HG02852 (cell line): ENCODE measurements at regions not wholly inside any gene's neighbourhood (a gene's known extent, or its start where the extent isn't known, plus 50 kb on each side); places are given as distances from the start of the nearest gene placed in this dataset.

ENCODE experiments used
- ATAC-seq: cut with Tn5 transposase; IDR thresholded peaks from one replicate; pipeline ENCODE4 v1.9.1; 2021; ENCODE audit warnings: mild to moderate bottlenecking, moderate library complexity; ENCODE audit not compliant: unreplicated experiment

DNA sequence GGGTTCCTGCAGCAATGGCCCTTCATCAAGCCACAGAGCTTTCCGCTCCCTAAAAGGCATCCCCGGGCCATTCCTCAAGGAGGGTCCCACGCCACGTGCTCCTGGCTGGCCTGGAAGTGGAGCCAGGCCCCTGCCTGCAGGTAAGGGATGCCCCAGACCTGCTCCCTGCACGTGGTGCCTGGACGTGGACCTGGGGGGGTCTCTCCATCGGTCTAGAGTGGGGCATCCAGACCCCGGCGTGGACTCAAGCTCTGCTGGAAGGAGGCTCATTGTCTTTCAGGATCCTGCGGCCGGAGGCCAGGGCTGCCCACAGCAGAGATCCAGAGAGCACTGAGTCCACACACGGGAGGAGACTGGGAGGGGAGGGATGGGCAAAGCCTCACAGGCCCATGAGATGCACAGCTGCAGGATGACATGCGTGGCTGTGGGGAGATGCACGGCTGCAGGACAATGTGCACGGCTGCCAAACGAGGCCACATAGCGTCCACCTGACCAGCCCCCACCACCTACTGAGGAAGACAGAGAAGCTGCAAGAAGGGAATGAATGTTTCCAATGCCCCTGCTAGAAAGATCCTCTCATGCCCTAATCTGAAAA lies 236.7 kb downstream of the BRD1 start:
- ATAC-seq, result no peak

DNA sequence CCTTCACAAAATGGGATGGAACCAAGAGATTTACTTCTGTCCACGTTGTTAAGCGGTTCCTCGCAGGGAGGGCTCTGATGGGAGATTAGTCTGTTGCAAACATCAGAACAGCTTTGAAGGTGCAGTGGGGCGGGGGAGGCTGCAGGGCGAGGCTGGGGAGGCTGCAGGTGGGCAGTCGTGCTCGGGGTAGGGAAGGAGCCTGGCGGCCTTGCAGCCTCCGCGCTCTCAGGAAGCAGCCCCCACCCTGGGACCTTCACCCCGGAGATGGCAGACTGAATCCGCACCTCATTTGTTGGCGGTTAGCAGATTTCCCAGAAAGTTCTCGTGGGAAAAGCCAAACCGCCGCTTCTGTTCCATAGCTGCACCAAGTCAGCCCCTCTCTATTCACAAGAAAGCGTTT lies 237.3 kb downstream of the BRD1 start:
- no peak for ATAC-seq

DNA sequence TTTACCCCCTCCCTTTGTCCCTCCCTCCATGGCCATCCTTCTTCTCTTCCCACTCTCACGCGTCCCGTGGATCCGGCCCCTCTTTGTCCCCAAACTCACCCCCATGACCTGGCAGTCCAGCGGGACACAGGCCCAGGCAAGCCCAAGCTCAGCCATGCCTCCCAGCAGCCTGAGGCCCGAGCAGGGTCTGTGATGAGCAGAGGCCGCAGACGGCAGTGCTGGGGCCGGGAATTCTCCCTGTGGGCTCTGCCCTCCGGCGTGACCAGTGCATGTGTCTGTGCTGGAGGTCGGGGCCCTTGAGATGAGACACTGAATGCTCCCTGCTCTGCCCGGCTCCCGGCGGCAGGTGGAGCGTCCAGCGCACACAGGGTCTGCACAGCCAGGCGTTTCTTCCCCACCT lies 237.9 kb downstream of the BRD1 start:
- no peak for ATAC-seq

DNA sequence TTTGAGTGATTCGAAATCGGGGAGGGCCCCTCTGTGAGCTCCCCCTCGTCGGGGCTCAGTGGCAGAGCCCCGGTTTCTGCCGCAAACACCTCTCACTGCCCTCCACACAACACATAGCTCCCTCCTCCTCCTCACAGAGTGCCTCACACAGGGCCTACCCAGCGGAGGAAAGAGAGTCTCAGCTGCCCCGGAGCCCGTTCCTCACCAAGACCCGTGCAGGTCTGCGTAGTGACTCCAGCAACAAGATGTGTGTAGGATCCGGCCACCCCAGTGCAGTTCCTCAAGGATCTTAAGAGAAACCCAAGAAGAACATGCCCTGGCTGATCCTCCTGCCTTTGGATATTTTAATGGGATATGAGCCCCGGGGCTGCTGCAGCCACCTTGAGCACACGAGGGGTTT lies 238.4 kb downstream of the BRD1 start:
- no peak for ATAC-seq

DNA sequence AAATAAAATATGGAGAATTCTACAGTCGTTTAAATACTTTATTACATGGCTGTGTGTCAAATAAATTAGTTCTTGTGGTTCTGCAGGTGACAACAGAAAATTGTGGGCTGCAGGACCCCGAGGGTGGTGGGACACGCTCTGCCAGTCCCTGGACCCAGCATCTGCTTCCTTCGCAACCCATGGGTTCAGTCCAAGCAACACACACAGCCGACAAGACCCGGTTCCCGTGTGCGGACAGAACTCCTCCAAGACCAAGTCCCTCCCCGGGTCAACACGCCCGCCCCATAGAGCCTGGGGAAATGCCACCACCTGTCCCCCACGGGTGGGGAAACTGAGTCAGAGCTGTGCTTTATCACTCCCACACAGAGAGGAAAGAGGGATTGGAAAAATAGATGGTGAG lies 238.9 kb downstream of the BRD1 start:
- no peak for ATAC-seq

DNA sequence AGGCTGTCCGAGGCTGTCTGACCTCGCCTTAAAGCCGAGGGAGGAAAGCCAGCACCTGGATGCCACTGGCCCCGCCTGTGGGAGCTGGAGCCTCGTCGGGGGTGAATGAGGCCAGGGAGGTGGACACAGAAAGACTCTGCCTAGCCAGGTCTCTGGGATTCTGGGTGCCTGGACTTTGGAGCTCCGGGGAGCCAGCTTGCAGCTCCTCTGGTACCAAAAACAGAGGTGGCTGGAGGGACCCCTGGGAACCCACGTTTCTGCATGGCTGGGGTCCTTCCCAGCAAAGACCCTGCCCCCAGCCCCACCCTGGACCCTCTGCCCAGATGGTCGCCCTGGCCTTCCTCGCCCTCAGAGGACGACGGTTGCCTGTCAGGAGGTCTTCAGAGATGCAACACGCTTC lies 239.7 kb downstream of the BRD1 start:
- no peak for ATAC-seq

DNA sequence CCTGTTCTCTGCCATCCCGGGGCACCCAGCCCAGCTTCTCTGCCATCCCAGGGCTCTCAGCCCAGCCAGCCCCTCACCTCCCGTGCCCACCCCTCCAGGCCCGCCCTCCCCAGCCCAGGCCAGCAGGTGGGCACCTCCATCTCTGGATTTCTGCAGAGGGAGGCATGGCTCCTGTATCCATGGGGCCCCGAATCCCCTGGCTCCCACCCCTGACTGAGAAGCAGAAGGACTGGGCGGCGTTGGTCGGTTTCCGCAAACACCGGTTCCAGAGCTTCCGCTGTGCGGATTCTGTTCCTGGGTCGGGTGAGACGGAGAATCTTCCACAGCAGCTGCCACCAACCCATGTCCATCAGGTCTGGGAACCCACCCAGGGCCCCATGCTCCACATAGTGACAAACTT lies 240.3 kb downstream of the BRD1 start:
- no peak for ATAC-seq

DNA sequence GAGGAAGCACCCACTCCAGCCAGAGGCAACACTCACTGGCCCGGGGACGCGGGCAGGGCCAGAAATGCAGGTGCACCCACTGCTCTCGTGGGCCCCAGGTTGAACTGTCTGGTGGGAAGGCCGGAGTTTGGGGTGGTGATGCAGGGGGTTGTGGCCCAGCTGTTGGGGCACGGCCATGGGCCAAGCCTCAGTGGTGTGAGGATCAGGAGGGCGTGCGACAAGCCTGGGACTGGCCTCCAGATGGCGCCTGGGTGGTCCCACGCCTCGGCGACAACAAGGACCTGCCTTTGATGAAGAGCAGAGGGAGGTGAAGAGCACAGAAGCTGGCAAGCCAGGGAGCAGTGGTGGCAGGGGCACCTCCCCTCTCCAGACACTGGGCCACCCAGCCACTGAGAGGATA lies 240.8 kb downstream of the BRD1 start:
- ATAC-seq, result no peak

DNA sequence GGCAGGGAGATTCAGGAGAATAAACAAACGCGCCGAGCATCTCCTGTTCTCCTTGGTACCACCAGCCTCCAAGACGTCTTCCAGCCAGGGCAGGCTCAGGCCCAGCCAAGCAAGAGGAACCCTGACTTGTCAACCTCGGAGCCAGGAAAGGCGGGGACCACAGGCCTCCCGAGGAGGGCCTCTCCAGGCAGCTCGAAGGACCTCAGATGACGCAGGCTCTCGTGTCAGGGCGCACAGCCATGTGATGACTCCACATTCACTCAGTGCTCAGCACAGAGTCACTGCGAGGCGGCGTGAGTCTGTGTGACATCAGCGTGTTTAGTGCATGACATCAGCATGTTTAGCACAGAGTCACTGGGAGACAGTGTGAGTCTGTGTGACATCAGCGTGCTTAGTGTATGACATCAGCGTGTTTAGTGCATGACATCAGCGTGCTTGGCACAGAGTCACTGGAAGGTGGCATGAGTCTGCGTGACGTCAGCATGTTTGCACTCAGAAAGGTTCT lies 241.4 kb downstream of the BRD1 start:
- no peak for ATAC-seq

DNA sequence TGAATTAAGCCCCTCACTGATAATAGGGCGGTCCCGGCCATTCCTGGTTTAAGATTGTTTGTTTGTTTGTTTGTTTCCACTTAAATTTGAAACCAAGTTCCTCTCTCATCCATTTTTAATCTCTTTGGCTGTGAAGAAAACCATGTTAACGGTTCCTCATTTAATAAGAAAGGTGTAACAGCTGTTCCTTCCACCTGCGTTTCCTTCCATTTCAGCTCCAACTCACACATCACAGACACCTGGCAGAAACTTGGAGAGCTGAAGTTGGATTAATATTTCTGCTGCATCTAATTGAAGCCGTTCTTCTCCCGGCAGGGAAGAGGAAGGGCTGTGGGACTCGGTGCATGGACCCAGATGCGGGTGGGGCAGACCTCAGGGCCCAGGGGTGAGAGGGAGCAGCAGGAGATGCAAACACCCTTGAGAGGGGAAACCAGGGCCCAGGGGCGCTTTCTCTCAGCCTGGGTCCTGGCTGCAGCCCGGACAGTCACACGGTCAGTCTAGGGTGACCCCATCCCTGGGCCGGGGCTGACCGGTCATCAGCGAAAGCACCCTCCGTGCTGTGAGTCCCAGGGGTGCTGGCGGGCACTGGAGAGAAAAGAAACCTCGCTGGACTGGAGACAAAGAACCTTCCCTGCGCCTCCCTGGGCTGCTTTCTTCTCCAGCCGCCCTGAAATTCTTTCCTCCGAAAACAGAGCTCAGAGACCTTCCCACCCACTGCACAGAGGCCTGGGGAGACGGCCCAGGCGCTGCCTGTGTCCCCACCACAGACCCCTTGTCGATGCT lies 242.0 kb downstream of the BRD1 start:
- no peak for ATAC-seq

DNA sequence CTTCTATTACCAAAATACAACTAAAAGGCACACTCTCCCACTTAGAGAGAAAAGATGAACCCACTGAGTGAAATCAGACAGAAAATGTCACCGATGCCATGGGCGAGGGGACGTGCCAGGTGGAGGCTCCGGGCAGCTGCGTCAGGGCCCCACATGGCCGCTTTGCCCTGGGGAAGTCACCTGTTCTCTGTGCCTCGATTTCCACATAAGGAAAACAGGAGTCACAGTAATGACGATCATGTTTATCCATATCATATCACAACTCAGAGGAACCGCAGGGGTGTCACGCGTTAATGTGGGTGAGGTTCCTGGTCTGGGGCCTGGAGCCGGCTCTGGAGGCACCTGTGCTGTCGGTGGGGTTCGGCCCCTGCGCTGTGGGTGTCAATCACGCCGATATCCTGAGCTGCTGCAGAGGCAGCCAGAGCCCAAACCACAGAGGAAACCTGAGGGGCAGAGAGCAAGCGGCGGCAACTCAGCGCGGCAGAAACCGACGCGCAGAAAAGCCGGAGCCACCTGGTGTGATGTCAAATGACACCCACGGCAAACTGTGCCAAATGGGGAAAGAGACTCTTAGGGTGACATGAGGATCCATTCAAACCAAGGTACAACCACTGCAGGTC lies 243.7 kb downstream of the BRD1 start:
- ATAC-seq, result no peak

DNA sequence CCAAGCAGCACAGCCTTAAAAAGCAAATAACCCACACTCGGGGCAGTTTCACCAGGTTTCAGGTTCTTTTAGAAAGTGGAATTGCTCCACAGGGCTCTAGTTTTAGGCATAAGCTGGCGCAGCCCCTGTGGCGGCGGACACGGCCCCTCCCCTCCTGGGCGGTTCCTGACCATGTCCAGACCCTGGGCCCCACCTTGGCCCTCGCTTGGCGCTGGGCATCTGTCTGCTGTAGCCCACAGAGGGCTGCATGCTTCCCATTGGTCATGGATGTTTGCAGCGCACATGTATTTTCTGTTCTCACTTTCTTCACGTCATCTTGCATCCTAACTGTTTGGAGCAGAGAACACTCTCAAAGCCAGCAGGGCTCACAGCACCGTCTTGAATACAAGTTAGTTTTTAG lies 244.3 kb downstream of the BRD1 start:
- no peak for ATAC-seq

DNA sequence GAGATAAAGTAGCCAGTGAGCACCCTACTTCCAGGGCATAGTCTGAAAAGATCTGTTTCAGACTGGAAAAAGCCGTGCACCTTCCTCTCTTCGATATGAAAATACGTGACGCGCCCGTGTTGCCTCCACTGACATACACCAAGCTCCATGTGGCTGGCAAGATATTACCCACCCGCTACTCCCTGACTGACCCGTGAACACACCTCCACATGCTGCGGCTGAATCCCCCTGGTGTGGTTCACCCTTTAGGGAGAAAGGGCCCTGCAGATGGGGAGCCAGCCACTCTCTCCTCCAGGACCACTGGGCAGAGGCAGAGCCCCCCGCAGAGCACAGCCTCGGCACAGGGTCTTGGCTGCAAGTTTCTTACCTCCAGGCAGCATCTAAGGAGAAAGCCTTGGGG lies 245.0 kb downstream of the BRD1 start:
- no peak for ATAC-seq

DNA sequence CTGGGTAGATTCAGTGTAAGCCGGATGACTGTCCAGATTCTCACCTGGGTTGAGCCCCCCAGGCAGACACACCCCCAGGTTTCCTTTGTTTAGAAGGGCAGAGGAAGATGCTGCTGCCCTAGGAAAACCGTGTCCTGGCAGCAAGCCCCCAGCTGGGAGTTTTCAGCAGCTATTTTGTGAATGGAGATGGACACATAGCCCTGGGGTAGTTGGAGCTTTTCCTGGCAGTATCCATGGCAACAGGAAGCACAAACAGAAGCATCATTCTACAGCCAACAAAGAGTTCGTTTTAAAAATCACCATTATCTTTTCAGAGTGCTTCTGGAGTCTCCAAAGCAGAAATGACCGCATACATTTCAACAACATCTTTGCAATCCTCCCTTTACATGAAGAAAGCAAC lies 245.5 kb downstream of the BRD1 start:
- no peak for ATAC-seq

DNA sequence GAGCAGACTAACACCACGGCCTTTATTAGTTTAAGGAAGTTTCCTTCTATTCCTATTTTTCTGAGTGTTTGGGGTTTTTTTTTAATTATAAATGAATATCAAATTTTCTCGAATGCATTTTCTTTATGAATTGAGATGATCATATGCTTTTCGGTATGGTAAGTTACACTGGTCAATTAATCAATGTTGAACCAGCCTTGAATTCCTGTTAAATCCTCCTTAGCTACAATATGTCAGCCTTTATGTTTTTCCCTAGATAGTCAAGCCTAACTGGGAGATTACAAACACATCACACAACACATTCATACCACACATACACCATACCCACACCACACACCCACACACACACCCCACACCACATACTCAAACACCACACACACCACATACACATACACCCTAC lies 247.6 kb downstream of the BRD1 start:
- ATAC-seq, result no peak

DNA sequence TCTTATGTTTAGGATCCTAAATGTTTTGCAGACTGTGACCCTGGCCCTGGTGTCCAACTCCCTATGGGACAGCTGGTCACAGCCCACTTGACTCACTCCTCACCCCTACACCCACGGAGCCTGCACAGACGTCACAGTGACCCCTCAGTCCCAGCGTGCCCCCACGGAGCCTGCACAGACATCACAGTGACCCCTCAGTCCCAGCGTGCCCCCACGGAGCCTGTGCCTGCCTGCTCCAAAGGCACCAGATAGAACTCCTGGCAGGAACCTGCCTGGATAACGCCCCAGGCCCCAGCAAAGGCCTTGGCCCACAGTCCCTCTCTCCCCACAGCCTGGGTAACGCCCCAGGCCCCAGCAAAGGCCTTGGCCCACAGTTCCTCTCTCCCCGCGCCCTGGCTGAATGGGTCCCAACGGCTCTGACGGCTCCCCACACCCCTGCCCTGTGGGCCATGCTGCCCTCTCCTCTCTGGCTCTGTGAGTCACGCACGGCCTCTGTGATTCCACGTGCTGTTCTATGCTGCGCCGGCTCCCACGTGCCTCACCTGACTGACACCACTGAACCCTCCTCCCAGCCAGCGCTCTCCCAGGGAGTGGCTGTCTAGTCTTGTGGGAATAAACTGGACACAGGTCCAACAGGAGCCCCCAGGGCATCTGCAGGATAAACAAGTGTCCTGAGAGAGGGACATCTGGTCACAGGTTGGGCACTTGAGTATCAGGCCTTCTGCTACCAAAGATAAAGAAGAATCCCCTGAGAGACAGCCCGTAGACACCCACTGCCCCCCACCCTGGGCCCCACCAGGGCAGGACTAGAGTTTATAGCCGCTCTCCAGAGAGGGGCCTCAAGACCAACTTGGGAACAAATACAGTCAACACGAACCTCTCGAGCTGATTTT lies 250.3 kb downstream of the BRD1 start:
- no peak for ATAC-seq

DNA sequence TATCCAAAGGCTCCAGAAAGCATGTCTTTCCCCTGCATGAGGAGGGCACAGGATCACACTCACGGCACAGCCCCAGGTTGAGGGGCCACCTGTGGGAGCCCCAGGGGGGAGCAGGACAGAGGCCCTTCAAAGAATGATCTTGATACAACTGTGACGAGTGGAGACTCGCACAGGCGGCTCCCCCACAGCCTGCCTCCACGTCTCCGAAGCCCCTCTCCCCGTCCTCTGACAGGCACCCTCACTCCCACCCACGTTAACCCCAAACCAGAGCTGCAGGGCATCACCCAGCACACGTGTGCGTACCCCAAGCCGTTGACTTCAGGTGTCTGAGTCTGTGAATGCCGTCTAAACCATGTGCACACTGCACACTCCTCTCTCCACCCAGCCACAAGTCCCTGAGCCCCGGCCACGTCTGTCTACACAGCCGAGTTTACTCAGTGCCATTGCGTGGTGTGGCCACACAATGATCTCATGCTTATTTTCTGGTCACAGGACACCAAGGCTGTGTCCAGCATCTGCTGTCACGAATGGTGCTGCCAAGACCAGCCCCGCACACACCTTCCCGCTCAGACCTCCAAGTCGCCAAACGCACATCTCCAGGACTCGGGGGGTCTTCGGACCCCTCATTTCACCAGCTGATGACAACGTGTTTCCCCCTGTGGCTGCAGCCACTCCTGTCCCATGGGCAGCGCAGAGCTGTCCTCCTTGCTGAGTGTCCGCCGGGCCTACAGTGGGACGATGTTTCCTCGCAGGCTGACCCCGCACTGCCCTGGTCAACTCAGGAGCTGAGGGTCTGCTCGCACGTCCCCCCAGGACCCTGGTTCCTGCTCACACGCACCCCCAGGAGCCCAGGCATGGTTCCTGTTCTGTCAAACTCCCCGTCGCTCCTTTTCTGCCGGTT lies 251.2 kb downstream of the BRD1 start:
- ATAC-seq, result no peak

DNA sequence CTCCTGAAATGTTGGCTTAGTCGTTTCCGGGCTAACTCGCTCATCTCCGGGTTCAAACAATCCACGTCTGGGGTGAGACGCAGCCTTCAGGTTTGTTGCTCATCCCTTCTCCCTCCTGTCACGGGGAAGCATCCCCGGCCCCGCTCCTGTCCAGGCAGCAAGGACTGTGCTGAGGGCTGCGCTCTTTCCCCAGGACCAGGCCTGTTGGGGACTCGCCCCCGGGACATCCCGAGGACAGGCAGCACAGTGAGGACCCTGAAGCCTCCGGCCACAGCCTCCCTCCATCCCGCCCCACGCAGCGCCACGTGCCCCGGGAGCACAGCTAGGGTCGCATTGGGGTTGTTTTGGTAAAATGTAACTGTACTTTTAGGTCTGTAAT lies 252.0 kb downstream of the BRD1 start:
- no peak for ATAC-seq

DNA sequence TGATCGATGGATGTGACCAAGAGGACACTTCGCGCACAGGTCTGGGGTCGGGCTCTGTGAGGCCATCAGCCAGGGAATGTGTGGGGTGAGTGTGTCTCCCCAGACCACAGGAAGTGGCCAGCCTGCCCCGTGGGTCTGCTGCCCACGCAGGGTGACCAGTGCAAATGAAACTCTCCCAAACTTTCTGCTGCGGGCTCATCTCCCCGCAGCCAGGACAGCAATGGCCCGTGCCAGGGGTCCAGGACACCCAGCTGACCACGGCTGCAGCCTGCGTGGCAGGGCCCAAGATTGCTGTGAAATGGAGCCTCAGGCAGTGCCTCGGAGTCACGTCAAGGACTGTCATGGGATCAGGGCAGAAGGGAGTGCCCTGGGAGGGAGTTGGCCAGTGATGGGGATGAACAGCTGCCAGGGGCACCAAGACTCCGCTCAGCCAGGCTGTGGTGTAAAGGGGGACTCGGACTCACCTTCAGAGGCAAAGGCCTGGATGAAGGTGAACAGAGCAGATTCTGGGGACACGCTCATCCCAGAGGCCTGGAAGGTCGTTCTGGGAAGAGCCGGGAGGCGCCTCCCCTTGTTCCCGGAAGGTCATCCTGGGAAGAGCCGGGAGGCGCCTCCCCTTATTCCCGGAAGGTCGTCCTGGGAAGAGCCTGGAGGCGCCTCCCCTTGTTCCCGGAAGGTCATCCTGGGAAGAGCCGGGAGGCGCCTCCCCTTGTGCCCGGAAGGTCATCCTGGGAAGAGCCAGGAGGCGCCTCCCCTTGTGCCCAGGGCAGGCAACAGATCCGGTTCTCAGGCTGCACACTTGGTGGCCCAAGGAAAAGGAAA lies 252.6 kb downstream of the BRD1 start:
- no peak for ATAC-seq
